GM23248 (cell line): ENCODE measurements at regions not wholly inside any gene's neighbourhood (a gene's known extent, or its start where the extent isn't known, plus 50 kb on each side); places are given as distances from the start of the nearest gene placed in this dataset.

Experiments used
- DNase-seq: peaks from one replicate; pipeline ENCODE4 v3.0.0-alpha.2; 2015
- H2AFZ ChIP-seq: fragments of 200-600 bp; sonication (generic); 2 replicates; pipeline ENCODE4 v1.6.1; 2016; ENCODE audit warnings: antibody characterized with exemption
- H3F3A ChIP-seq: fragments of 200-600 bp; sonication (generic); 2 replicates; pipeline ENCODE4 v1.6.1; 2016; ENCODE audit warnings: mild to moderate bottlenecking, antibody characterized with exemption, mixed run types; ENCODE audit not compliant: insufficient read depth
- H3K27ac ChIP-seq: fragments of 200-600 bp; sonication (generic); 2 replicates; pipeline ENCODE4 v1.5.1; 2016; ENCODE audit warnings: mild to moderate bottlenecking
- H3K27me3 ChIP-seq: fragments of 200-600 bp; sonication (generic); replicated peaks from 2 replicates; pipeline ENCODE4 v1.6.1; 2016; ENCODE audit warnings: mild to moderate bottlenecking; ENCODE audit not compliant: insufficient read depth
- H3K36me3 ChIP-seq: fragments of 200-600 bp; sonication (generic); 2 replicates; pipeline ENCODE4 v1.6.1; 2016; ENCODE audit warnings: low read depth, mild to moderate bottlenecking
- H3K4me1 ChIP-seq: fragments of 200-600 bp; sonication (generic); 2 replicates; pipeline ENCODE4 v1.6.1; 2016; ENCODE audit warnings: mild to moderate bottlenecking; ENCODE audit not compliant: insufficient read depth
- H3K4me2 ChIP-seq: fragments of 200-600 bp; sonication (generic); one replicate; pipeline ENCODE4 v1.6.1; 2016; ENCODE audit warnings: mild to moderate bottlenecking; ENCODE audit not compliant: unreplicated experiment
- H3K4me3 ChIP-seq: fragments of 200-600 bp; sonication (generic); 2 replicates; pipeline ENCODE4 v1.5.1; 2016; ENCODE audit warnings: mild to moderate bottlenecking
- H3K79me2 ChIP-seq: fragments of 200-600 bp; sonication (generic); 2 replicates; pipeline ENCODE4 v1.6.1; 2016; ENCODE audit warnings: mild to moderate bottlenecking; ENCODE audit not compliant: insufficient read depth
- H3K9ac ChIP-seq: fragments of 200-600 bp; sonication (generic); 2 replicates; pipeline ENCODE4 v1.6.1; 2016; ENCODE audit warnings: mild to moderate bottlenecking
- H3K9me2 ChIP-seq: fragments of 200-600 bp; sonication (generic); 2 replicates; pipeline ENCODE4 v1.6.1; 2016; ENCODE audit warnings: mixed run types, mild to moderate bottlenecking, moderate library complexity; ENCODE audit not compliant: insufficient read depth
- H3K9me3 ChIP-seq: fragments of 200-600 bp; sonication (generic); one replicate; pipeline ENCODE4 v1.6.1; 2017; ENCODE audit warnings: low read depth
- H4K20me1 ChIP-seq: fragments of 200-600 bp; sonication (generic); 2 replicates; pipeline ENCODE4 v1.6.0; 2016; ENCODE audit not compliant: insufficient read depth
- EZH2 ChIP-seq: fragments of 200-600 bp; sonication (generic); IDR thresholded peaks from 2 replicates; pipeline ENCODE4 v1.6.1; 2018; ENCODE audit warnings: antibody characterized with exemption, mild to moderate bottlenecking; ENCODE audit not compliant: insufficient read depth, poor library complexity, severe bottlenecking
- EZH2phosphoT487 ChIP-seq: fragments of 200-600 bp; sonication (generic); IDR thresholded peaks from 2 replicates; pipeline ENCODE4 v1.6.1; 2018; ENCODE audit warnings: antibody characterized with exemption, moderate library complexity, mild to moderate bottlenecking, low read depth; ENCODE audit not compliant: insufficient read depth
- WGBS, 2 experiments: methylation state at CpG; one replicate each; pipeline ENCODE4 v1.1.6; 2015 to 2017; ENCODE audit warnings: low lambda C conversion rate in 2 of 2, low coverage in 1 of 2; ENCODE audit errors: missing lambda C conversion rate in 2 of 2; 5-methylcytosine and 5-hydroxymethylcytosine counted together
- in situ Hi-C: fragments of 300-500 bp; cut with MboI; formaldehyde crosslinking; loops from 2 replicates; pipeline ENCODE4 v1.15.0; 2020

- in situ Hi-C loops, result no loop called here
- H3K4me2 ChIP-seq, result no peak overlapping the region
- peak; percentile 3 for DNase-seq
- H3K9ac ChIP-seq, result no peak overlapping the region
- no peaks in the 10 kb centered on the region for H3K79me2 ChIP-seq
- no peaks in the 10 kb centered on the region for H3K27me3 ChIP-seq
- H4K20me1 ChIP-seq, result no peaks in the 10 kb centered on the region
- 81 to 87% methylated on average over 2 of the region's 2 CpGs for WGBS, 2 experiments
- TF ChIP-seq EZH2 (no peak), EZH2phosphoT487 (no peak)
- no peak overlapping the region for H2AFZ ChIP-seq
- H3K4me3 ChIP-seq, result no peak overlapping the region
- H3K4me1 ChIP-seq, result peaks cover 13% of the 10 kb centered on the region
- no peaks in the 10 kb centered on the region for H3K36me3 ChIP-seq
- H3K9me3 ChIP-seq, result no peaks in the 10 kb centered on the region
- peaks cover 10% of the 10 kb centered on the region for H3F3A ChIP-seq
- no peaks in the 10 kb centered on the region for H3K9me2 ChIP-seq
- H3K27ac ChIP-seq, result no peak overlapping the region
These were observed 689.1 kb upstream of the DPPA4 start for GRCh38 chr3:110026421-110026820.

- H3K4me1 ChIP-seq, result peaks cover 13% of the 10 kb centered on the region
- H3F3A ChIP-seq, result peaks cover 10% of the 10 kb centered on the region
- no peak overlapping the region for H3K9ac ChIP-seq
- TF ChIP-seq EZH2, result no peak
- TF ChIP-seq EZH2phosphoT487, result no peak
- in situ Hi-C loops, result no loop called here
- H3K36me3 ChIP-seq, result no peaks in the 10 kb centered on the region
- H3K27ac ChIP-seq, result no peak overlapping the region
- H4K20me1 ChIP-seq, result no peaks in the 10 kb centered on the region
- WGBS, 2 experiments, result 46 to 49% methylated on average over 4 of the region's 4 CpGs
- H3K9me2 ChIP-seq, result no peaks in the 10 kb centered on the region
- no peak overlapping the region for H2AFZ ChIP-seq
- H3K79me2 ChIP-seq, result no peaks in the 10 kb centered on the region
- no peak overlapping the region for H3K4me3 ChIP-seq
- H3K9me3 ChIP-seq, result no peaks in the 10 kb centered on the region
- peak; percentile 83 for DNase-seq
- no peaks in the 10 kb centered on the region for H3K27me3 ChIP-seq
- H3K4me2 ChIP-seq, result no peak overlapping the region
These were observed 690.2 kb upstream of the DPPA4 start for GRCh38 chr3:110027446-110028080.

GRCh38 chr3:110031975-110032374, 694.6 kb upstream of the DPPA4 start:
- no peaks in the 10 kb centered on the region for H3K9me2 ChIP-seq
- peaks cover 9% of the 10 kb centered on the region for H3F3A ChIP-seq
- no peak for TF ChIP-seq EZH2phosphoT487
- in situ Hi-C loops, result no loop called here
- H3K27ac ChIP-seq, result no peak overlapping the region
- H2AFZ ChIP-seq, result no peak overlapping the region
- no peaks in the 10 kb centered on the region for H3K79me2 ChIP-seq
- H4K20me1 ChIP-seq, result no peaks in the 10 kb centered on the region
- no peak overlapping the region for H3K4me2 ChIP-seq
- H3K4me1 ChIP-seq, result peaks cover 9% of the 10 kb centered on the region
- no peaks in the 10 kb centered on the region for H3K36me3 ChIP-seq
- H3K9me3 ChIP-seq, result no peaks in the 10 kb centered on the region
- no peaks in the 10 kb centered on the region for H3K27me3 ChIP-seq
- 47% methylated on average over 2 of the region's 2 CpGs for WGBS, 2 experiments
- no peak for DNase-seq
- no peak overlapping the region for H3K4me3 ChIP-seq
- H3K9ac ChIP-seq, result no peak overlapping the region

- Histone ChIP-seq H4K20me1 (no peaks in the 10 kb centered on the region), H3K27me3 (no peaks in the 10 kb centered on the region), H3K36me3 (no peaks in the 10 kb centered on the region), H3K4me3 (no peak overlapping the region), H3K9me3 (no peaks in the 10 kb centered on the region), H3F3A (no peaks in the 10 kb centered on the region), H3K4me1 (no peaks in the 10 kb centered on the region), H3K4me2 (no peak overlapping the region), H2AFZ (no peak overlapping the region), H3K9ac (no peak overlapping the region), H3K79me2 (no peaks in the 10 kb centered on the region), H3K27ac (no peak overlapping the region), H3K9me2 (no peaks in the 10 kb centered on the region)
- DNase-seq, result no peak
- TF ChIP-seq EZH2 (no peak), EZH2phosphoT487 (no peak)
- WGBS, 2 experiments, result 15 to 31% methylated on average over 1 of the region's 1 CpG
- in situ Hi-C loops, result no loop called here
These were observed 722.1 kb upstream of the DPPA4 start for GRCh38 chr3:110059431-110059830.

GRCh38 chr3:110062716-110063115, 725.4 kb upstream of the DPPA4 start:
- Histone ChIP-seq H3K36me3 (no peaks in the 10 kb centered on the region), H3K9me3 (no peaks in the 10 kb centered on the region)
- in situ Hi-C loops, result no loop called here

More at GRCh38 chr3:110062716-110063115, 725.4 kb upstream of the DPPA4 start:
- no peak overlapping the region for H3K9ac ChIP-seq
- H3K4me3 ChIP-seq, result no peak overlapping the region
- peak; percentile 2 for DNase-seq
- no peak overlapping the region for H3K27ac ChIP-seq
- TF ChIP-seq EZH2 (no peak), EZH2phosphoT487 (no peak)
- no peaks in the 10 kb centered on the region for H3K9me2 ChIP-seq
- no peak overlapping the region for H2AFZ ChIP-seq
- H3K4me1 ChIP-seq, result no peaks in the 10 kb centered on the region
- H4K20me1 ChIP-seq, result no peaks in the 10 kb centered on the region
- no peaks in the 10 kb centered on the region for H3F3A ChIP-seq
- no peak overlapping the region for H3K4me2 ChIP-seq
- no peaks in the 10 kb centered on the region for H3K79me2 ChIP-seq
- H3K27me3 ChIP-seq, result no peaks in the 10 kb centered on the region
